GM18907 (cell line): ENCODE measurements at regions not wholly inside any gene's neighbourhood (a gene's known extent, or its start where the extent isn't known, plus 50 kb on each side); places are given as distances from the start of the nearest gene placed in this dataset.

Experiments used
- ATAC-seq: cut with Tn5 transposase; IDR thresholded peaks from one replicate; pipeline ENCODE4 v1.9.1; 2021; ENCODE audit warnings: mild to moderate bottlenecking, moderate library complexity; ENCODE audit not compliant: unreplicated experiment

- ATAC-seq = no peak
Measured at GRCh38 chr19:28022506-28022905, 1190.4 kb downstream of the UQCRFS1 start.

DNA sequence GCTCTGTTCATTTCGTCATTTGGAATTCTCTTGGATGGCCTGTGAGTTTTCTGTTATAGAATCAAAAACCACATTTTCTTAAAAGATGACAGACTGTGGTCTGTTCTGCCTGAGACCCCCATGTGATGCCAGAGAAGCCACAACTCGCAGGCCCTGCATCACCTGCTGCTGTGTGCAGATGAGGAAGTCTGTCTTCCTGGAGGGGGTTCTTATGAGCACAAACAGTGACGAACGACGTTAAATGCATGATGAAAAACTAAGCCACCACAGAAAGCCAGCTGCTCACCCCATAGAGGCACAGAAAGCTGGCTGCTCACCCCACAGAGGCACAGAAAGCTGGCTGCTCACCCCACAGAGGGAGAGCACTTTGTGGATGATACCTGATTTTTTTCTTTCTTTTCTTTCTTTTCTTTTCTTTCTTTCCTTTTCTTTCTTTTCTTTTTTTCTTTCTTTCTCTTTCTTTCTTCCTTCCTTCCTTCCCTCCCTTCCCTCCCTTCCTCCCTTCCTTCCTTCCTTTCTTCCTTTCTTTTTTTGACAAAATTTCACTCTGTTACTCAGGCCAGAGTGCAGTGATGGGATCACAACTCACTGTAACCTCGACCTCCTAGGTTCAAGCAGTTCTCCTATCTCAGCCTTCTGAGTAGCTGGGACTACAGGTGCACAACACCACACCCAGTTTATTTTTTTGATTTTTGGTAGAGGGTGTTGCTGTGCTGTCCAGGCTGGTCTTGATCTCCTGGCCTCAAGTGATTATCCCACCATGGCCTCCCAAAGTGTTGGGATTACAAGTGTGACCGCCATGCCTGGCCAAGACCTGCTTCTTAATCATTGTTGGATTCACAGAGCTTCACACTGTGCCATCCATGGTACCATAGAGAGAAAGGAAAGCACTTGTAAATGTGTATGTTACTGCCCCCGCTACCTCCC, 1191.4 kb downstream of the UQCRFS1 start:
- no peak for ATAC-seq

- no peak for ATAC-seq
Measured at GRCh38 chr19:28020619-28021258, 1192.2 kb downstream of the UQCRFS1 start.

DNA sequence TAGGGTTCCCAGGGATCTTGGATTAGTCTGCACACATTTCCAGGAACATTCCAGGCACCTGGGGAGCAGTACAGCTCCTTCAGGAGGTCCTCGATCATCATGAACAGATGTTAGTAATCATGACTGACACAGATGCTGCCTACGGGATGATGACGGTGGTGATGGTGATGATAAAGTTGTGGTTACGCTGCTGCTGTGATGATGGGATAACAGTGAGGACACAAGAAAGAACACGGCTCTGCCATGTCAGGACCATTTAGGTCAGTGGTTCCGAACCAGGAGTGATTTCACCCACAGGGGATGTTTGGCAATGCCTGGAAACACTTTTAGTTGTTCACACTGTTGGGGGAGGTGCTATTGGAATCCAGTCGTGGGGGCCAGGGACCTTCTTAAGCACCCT, 1193.0 kb downstream of the UQCRFS1 start:
- ATAC-seq = no peak

DNA sequence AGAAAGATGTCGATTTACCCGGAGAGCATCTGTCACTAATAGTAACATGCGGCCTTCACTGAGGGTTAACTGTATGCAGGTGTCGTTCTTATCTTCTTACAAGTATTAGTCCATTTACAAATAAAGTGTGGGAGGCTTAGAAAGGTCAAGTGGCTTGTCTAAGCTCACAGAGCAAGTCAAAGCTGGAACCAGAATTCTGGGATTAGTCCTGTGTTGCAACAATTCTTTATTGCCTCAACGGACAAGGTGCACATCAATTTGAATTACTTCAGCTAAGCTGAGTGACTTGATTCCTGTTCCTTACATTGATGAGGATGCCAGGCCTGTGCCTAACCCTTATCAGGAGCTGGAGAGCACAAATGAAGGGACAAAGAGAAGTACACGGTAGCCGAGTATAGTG, 1193.6 kb downstream of the UQCRFS1 start:
- no peak for ATAC-seq

DNA sequence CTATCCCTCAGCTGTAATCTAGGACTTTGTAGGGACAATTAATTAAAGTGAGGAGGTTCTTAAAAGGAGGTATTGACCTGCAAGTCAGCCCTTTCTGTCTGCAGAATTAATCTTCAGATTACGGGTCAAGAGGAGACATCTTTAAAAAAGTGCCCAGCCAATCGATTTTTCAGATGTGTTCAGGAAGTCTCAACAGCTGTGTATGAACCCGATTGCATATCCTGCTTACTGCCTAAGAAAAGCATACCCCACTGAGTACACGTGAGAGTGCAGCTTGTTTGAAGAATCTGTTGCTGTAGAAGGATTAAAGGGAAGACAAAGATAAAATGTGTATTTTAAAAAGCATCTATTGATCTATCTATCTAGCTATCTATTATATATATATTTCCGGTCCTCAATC, 1194.5 kb downstream of the UQCRFS1 start:
- no peak for ATAC-seq

DNA sequence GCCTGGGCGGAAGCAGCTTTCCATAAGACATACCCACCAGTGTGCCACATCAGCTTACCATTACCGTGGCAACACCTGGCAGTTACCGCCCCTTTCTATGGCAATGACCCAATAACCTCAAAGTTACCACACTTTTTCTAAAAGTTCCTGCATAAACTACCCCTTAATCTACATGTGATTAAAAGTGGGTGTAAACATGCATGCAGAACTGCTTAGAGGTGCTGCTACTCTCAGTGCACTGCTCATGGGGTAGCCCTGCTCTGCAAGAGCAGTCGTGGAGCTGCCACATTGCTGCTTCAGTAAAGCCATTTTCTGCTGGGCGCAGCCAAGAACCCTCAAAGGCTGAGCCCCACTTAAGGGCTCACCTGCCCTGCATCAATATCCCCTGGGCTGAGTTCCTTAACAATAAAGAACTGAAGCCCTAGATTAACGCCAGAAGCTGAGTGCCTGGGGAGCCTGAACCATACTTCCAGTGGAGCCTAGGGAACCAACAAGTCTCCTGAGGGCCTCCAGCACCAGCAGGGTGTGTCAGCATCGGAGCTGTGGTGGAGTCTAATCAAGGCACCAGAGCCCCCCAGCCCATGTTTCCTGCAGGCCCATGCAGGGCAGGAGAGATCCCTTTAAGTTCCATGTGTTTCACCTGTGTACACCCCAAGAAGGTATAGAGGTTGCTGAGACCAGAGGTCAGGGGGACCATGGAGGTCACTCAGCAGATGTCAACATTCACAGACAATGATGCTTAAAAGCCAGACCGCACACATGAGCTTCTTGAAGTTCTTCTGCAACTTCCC, 1198.1 kb downstream of the UQCRFS1 start:
- ATAC-seq = no peak

DNA sequence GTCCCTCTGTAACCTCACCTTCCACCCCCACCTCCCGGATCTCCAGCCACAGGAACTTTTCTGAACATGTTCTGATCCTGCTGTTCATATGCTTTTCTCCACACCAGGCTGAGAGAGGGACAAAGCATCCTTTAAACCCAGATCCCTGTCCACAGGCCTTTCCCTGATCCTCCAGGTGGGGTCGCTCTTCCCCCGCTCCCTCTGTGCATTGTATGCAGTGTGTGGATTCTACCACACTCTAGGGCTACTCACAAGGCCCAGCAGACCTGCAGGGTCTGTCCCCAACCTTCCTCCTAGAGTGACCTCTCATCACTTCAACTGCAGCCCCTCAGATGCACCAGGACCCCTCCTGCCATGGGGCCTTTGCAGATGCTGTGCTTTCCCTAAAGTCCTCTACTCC, 1200.6 kb downstream of the UQCRFS1 start:
- ATAC-seq = no peak

- no peak for ATAC-seq
Measured at GRCh38 chr19:28010656-28011055, 1202.3 kb downstream of the UQCRFS1 start.

- ATAC-seq = no peak
Measured at GRCh38 chr19:28009696-28010095, 1203.3 kb downstream of the UQCRFS1 start.

GRCh38 chr19:28008695-28009094, 1204.3 kb downstream of the UQCRFS1 start:
- ATAC-seq = no peak

DNA sequence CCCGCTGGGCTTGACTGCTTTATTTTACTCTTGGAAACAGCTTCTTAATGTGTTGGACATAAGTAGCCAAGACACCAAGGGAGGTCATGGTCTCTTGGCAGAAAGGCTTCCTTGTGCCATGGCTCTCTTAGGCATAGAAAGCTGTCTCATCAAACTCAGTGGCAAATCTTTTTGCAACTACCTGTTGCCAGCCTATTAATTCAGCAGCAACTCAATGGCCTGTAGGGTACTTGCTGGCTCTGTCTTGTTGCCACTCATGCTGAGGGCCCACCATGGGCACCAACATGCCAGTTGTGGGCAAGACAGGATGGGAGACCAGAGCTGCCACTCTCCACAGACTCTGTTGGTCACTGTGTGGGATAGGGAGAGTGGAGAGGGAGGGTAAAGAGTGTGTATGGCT, 1209.4 kb downstream of the UQCRFS1 start:
- no peak for ATAC-seq

- no peak for ATAC-seq
Measured at GRCh38 chr19:27997069-27997468, 1215.9 kb downstream of the UQCRFS1 start.

DNA sequence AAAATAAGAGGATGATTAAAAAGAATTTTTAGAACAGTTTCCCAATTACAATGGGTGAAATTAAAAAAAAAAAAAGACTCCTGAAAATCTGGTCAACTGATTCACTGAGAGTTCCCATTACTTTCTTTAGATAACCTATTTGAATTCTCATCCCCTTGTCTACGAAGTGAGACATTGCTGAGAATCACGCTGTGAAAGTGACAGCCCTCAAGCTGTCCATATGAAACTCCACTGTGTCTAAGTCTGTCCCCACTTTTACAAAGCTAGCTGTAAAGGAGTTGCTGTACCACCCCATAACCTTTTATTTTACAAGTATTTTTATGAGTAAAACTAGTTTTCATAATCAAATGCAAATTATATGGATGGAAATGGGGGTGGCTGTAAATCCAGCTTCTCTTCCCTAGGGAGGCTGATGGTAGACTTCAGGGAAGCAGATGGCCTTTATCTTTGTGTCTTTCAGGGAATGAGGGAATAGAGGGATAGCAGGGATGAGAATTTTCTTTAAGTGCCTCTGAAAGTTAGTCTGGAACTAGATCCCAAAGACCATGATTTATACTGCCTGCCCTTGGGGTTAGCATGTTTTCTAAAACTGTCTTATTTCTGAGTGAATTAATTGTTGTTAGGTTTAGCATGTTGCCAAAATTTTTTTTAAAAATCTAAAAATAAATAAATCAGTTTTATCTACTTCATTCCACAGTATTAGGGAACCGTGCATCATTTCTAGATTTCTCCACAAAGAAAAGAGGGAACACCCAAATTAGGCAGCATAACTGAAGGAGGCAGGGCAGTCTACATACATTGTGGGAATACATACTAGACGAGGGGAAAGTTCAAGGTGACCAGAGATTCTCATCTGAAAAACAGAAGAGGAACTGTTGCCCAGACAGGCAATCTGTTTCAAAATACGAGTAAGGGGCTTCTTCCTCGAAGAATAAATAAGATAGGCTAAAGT, 1219.1 kb downstream of the UQCRFS1 start:
- ATAC-seq = no peak

DNA sequence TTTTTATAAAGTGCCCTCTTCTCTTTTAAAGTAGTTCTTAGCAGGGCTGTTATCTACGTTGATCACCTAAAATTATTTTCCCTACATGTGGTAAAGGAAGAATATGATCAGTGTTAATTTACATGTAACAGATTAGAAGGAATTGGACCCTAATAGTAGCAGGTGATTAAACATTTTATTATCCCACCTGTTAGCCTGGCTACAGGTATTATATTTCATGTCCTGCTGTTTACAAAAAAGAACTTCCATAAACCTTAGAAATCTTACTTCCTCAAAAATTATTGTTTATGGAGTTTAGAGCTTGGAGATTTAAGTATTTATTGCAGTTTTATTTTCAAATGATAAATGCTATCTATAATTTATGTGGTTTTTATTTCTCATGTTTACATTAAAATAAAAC, 1226.7 kb downstream of the UQCRFS1 start:
- no peak for ATAC-seq

DNA sequence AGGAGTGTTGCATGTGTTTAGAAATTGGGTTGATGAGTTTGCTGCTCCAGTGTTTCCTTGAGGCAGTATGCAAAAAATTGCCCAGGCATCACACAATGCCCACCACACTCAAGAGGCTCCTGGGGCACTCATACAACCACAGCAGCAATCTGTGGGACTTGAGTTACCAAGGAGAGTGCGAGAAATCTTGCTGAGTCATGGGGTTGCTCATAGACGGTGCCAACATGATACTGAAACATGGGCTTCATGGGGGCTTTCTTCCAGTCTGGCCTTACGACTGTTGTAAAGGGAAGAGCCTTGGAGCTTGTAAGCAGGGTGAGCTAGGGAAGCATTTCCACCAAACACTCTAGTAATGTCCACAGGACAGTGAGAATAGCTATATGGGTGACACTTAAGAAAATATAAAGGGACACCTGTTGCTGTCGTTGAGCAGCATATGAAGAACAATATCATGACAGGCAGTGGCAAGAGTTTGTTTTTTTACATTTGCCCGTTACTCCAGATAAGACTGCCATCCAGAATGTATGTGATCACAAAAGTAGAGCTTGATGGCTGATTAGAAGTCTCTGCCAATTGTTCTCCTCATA, 1237.4 kb downstream of the UQCRFS1 start:
- no peak for ATAC-seq

- no peak for ATAC-seq
Measured at GRCh38 chr19:27974082-27974513, 1238.9 kb downstream of the UQCRFS1 start.

DNA sequence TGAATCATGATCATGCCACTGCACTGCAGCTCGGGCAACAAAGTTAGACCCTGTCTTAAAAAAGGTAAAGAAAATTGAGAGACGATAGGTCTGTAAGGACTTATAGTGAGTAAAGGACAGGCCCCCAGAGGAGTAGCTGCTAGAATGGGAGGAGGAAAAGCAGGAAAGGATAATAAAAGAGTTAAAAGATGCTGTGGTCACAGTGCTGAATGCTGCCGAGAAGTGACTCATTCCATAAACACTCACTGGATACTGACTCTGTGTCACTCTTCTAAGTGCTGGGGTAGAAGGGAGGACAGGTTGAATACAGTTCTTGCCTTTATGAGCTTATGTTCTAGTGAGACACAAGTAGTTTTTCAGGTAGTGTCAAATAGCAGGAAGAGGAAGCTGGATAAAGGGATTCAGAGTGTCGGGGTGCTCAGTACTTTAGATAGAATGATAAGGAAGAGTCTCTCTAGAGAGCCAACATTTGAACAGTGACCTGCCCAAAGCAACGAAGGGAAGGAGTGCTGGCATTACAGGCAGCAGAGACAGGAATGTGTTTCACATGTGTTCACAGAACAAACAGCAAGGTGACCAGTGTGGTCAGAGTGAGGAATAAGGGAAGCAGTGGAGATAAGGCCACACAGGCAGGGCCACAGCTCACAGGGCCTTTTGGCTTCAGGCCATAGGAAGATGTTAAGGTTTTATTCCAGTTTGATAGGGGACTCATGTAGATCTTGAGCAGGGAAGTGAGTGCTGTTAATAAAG, 1240.5 kb downstream of the UQCRFS1 start:
- ATAC-seq = no peak

GRCh38 chr19:27971869-27972268, 1241.1 kb downstream of the UQCRFS1 start:
- no peak for ATAC-seq
